Left ventricle myocardium inferior (tissue), 1 donor: ENCODE measurements at regions not wholly inside any gene's neighbourhood (a gene's known extent, or its start where the extent isn't known, plus 50 kb on each side); places are given as distances from the start of the nearest gene placed in this dataset.

Experiments
- DNase-seq: peaks from one replicate; pipeline ENCODE4 v3.0.0-alpha.2; 2020
- H3K27ac ChIP-seq: fragments of 200-600 bp; replicated peaks from 2 replicates; pipeline ENCODE4 v1.8.0; 2021
- H3K27me3 ChIP-seq: fragments of 200-600 bp; 2 replicates; pipeline ENCODE4 v1.8.0; 2021; ENCODE audit warnings: low read depth
- H3K36me3 ChIP-seq: fragments of 200-600 bp; 2 replicates; pipeline ENCODE4 v1.8.0; 2021
- H3K4me1 ChIP-seq: fragments of 200-600 bp; 2 replicates; pipeline ENCODE4 v1.8.0; 2021
- H3K4me3 ChIP-seq: fragments of 200-600 bp; 2 replicates; pipeline ENCODE4 v1.8.0; 2021; ENCODE audit warnings: mild to moderate bottlenecking, moderate library complexity
- H3K9me3 ChIP-seq: fragments of 200-600 bp; replicated peaks from 2 replicates; pipeline ENCODE4 v1.8.0; 2021
- intact Hi-C: fragments of 100-400 bp; cut with micrococcal nuclease; formaldehyde crosslinking; loops from one replicate; pipeline ENCODE4 v1.11.0; 2022
- TF ChIP-seq, protein P1 (sequence below): fragments of 200-600 bp; IDR thresholded peaks from 2 replicates; pipeline ENCODE4 v1.8.0; 2021; ENCODE audit warnings: antibody characterized with exemption, mild to moderate bottlenecking, borderline replicate concordance
- donor health status: DM: no; HTN: yes; CAD: no; lungs with severe emphysema.

- intact Hi-C loops: no loop called here
- no peak for DNase-seq
- TF ChIP-seq, protein P1, sequence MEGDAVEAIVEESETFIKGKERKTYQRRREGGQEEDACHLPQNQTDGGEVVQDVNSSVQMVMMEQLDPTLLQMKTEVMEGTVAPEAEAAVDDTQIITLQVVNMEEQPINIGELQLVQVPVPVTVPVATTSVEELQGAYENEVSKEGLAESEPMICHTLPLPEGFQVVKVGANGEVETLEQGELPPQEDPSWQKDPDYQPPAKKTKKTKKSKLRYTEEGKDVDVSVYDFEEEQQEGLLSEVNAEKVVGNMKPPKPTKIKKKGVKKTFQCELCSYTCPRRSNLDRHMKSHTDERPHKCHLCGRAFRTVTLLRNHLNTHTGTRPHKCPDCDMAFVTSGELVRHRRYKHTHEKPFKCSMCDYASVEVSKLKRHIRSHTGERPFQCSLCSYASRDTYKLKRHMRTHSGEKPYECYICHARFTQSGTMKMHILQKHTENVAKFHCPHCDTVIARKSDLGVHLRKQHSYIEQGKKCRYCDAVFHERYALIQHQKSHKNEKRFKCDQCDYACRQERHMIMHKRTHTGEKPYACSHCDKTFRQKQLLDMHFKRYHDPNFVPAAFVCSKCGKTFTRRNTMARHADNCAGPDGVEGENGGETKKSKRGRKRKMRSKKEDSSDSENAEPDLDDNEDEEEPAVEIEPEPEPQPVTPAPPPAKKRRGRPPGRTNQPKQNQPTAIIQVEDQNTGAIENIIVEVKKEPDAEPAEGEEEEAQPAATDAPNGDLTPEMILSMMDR: no peak
- H3K36me3 ChIP-seq: no peaks in the 10 kb centered on the region
- no peak overlapping the region for H3K4me3 ChIP-seq
- no peak overlapping the region for H3K27ac ChIP-seq
- H3K9me3 ChIP-seq: peaks cover 6% of the 10 kb centered on the region
- peaks cover 10% of the 10 kb centered on the region for H3K27me3 ChIP-seq
- H3K4me1 ChIP-seq: no peaks in the 10 kb centered on the region
These were observed 188.4 kb upstream of the DAPK1 start for GRCh38 chr9:87309236-87309635.

- no peak for DNase-seq
- intact Hi-C loops: no loop called here
- H3K36me3 ChIP-seq: no peaks in the 10 kb centered on the region
- TF ChIP-seq, protein P1: no peak
- H3K27ac ChIP-seq: no peak overlapping the region
- H3K27me3 ChIP-seq: peaks cover 10% of the 10 kb centered on the region
- H3K4me3 ChIP-seq: no peak overlapping the region
- peaks cover 11% of the 10 kb centered on the region for H3K9me3 ChIP-seq
- no peaks in the 10 kb centered on the region for H3K4me1 ChIP-seq
These were observed 186.7 kb upstream of the DAPK1 start for GRCh38 chr9:87310827-87311523.

DNA sequence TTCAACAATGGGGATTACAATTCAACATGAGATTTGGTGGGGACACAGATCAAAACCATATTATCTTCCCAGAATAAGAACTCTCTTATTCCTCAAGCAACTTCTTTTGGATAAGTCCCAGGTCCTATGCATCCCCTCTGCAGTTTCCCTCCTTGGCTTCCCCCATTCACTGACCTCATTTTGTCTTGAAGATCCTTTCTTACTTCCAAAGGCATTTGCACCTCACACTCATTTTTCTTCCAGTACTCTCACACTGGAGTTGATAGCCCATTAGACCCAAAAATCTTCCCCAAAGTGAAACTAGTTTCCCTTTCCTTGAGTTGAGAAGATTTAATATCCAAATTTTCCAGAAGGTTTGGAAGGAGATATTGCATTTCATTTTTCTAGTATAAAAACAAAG, 178.0 kb upstream of the DAPK1 start:
- Histone ChIP-seq H3K27me3 (no peaks in the 10 kb centered on the region), H3K4me1 (peaks cover 5% of the 10 kb centered on the region), H3K4me3 (no peak overlapping the region), H3K9me3 (peaks cover 10% of the 10 kb centered on the region), H3K36me3 (no peaks in the 10 kb centered on the region), H3K27ac (no peak overlapping the region)
- intact Hi-C loops: loop anchor here (5.0 kb wide), 2 partner anchors 832 to 887 kb away; no protein-coding TSS in a partner anchor
- no peak for DNase-seq
- TF ChIP-seq, protein P1: no peak

GRCh38 chr9:87320146-87320884, 177.4 kb upstream of the DAPK1 start:
- H3K9me3 ChIP-seq: peaks cover 10% of the 10 kb centered on the region
- intact Hi-C loops: loop anchor here (5.0 kb wide), 2 partner anchors 833 to 888 kb away; no protein-coding TSS in a partner anchor
- TF ChIP-seq, protein P1: no peak
- H3K4me1 ChIP-seq: peaks cover 5% of the 10 kb centered on the region
- H3K36me3 ChIP-seq: no peaks in the 10 kb centered on the region
- H3K4me3 ChIP-seq: no peak overlapping the region
- H3K27ac ChIP-seq: no peak overlapping the region
- no peaks in the 10 kb centered on the region for H3K27me3 ChIP-seq
- DNase-seq: no peak

- no peak overlapping the region for H3K4me3 ChIP-seq
- intact Hi-C loops: loop anchor here (5.0 kb wide), 2 partner anchors 836 to 891 kb away; no protein-coding TSS in a partner anchor
- H3K27ac ChIP-seq: peak overlapping the region; percentile 40
- TF ChIP-seq, protein P1: no peak
- peaks cover 10% of the 10 kb centered on the region for H3K27me3 ChIP-seq
- no peak for DNase-seq
- peaks cover 5% of the 10 kb centered on the region for H3K4me1 ChIP-seq
- no peaks in the 10 kb centered on the region for H3K9me3 ChIP-seq
- H3K36me3 ChIP-seq: no peaks in the 10 kb centered on the region
These were observed 174.6 kb upstream of the DAPK1 start for GRCh38 chr9:87322840-87323635.
